HG02943 (cell line): ENCODE measurements at regions not wholly inside any gene's neighbourhood (a gene's known extent, or its start where the extent isn't known, plus 50 kb on each side); places are given as distances from the start of the nearest gene placed in this dataset.

Experiments used
- ATAC-seq: cut with Tn5 transposase; IDR thresholded peaks from one replicate; pipeline ENCODE4 v1.9.1; 2021; ENCODE audit warnings: mild to moderate bottlenecking, low read depth, moderate library complexity; ENCODE audit not compliant: unreplicated experiment

DNA sequence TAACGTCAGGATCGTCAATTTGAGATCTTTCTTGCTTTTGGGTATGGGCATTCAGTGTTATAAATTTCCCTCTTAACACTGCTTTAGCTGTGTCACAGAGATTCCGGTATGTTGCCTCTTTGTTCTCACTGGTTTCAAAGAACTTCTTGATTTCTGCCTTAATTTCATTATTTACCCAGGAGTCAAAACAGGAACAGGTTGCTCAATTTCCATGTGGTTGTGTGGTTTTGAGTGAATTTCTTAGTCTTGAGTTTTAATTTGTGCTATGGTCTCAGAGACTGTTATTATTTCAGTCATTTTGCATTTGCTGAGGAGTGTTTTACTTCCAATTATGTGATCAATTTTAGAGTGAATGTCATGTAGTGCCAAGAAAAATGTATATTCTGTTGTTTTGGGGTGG, 153.1 kb downstream of the PCDH17 start:
- no peak for ATAC-seq

DNA sequence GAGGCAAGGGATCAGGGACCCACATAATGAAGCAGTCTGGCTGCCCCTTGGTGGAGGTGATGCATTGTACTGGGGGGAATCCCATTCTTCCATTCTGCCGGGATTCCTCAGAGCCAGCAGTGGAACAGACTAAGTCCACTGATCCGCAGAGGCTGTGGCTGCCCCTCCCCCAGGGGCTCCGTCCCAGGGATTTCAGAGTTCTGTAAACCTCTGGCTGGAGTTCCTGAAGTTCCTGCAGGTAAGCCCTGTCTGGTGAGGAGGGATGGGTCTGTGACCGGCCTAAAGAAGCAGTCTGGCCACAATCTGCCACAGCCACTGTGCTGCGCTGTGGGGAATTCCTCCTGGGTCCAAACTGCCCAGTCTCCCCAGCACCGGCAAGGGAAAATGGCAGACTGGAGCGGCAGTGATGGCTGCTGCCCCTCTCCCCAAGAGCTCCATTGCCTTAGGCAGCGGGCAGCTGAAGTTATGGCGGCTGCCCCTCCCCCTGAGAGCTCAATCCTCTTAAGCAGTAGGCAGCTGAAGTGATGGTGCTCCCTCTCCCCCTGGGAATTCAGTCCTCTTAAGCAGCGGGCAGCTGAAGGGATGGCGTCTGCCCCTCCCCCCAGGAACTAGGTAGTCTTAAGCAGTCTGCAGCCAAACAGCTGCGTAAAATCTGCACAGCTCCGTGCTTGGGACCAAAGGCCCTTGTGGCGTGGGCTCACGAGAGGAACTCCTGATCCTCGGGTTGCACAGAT, 155.7 kb downstream of the PCDH17 start:
- no peak for ATAC-seq

DNA sequence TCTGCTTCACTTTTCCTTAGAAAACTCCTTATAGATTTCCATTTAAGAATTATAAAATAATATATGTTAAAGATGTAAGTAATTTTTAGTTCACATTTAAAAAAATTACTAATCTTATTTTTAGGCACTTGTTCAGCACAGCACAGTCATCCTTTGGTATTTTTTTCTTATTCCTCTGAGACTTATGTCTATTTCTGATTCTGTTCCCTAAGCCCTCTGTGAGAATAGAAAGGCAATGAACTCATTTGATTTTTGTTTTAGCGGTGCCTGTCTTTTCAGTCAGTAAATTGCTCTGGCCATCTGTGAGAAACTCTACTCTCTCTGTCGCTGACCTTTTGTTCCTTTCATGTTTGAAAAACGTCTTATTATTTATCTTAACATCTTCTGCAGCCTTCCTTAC, 168.1 kb downstream of the PCDH17 start:
- no peak for ATAC-seq

DNA sequence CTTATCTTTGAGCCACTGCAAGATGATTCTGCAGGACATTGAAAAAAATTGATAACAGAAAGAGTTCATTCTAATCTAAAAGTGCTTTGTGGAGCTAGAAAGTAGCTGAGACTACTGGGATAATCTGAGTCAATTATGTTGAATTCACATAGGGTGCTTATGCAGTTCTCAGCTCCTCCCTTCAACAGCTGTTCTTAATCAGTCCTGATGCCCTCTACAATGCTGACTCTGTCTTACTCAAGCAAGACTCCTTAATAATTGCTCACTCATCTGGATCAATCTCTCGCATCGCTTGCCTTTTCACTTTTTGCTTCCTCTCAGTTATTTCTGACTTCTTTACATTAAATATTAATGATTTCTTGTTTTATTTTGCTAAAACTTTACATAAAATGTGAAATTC, 182.1 kb downstream of the PCDH17 start:
- ATAC-seq: no peak

DNA sequence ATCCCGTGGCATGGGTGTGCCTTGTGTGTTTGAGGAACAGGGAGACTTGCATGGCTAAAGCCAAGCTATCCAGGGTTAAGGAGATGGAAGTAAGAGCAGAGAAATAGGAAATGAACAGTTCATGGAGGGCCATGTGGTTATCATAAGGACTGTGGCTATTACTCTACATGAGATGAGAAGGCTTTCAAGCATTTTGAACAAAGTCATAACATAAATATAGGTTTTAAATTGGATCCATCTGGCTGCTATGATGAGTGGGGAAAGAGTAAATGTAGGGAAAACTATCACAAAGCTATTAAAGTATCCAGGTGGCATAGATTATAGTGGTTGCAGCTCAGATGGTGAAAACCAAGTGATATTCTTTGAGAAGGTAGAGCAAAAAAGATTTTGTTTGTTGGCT, 184.1 kb downstream of the PCDH17 start:
- ATAC-seq: no peak

DNA sequence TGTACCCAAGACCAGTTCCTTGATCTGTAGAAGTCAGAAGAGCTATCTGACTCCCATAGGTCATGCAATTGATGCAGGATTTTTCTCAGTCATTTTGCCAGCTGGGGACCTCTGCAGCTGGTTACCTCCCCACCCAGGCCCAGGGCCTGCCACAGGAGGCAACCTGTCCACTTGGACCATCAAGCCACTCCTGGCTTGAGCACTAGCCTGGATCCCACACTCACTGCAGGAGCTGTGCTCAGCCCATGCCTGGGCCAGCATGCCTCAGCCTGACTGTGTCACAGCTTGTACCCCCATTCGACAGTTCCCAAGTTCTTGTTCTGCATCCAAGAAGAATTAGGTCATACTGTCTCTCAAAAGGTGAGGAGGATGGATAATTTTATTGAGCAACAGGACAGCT, 189.4 kb downstream of the PCDH17 start:
- ATAC-seq: no peak

DNA sequence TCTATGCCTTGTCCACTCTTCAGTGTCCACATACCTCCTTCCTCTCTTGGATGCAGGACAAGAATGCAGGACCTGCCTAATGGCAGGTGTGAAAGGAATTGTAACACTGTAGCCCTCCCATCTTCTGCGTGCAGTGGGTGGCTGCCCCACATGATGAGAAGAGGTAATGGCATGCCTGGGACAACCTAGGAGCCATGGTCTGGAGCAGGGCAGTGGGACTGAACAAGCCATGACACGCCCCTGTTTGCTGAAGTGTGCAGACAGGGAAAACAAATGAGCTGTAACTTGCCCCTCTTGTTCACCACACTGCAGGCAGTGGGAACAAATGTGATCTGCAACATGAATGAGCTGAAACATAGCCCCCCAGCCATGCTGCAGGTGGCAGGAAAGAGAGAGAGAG, 192.2 kb downstream of the PCDH17 start:
- ATAC-seq: no peak

DNA sequence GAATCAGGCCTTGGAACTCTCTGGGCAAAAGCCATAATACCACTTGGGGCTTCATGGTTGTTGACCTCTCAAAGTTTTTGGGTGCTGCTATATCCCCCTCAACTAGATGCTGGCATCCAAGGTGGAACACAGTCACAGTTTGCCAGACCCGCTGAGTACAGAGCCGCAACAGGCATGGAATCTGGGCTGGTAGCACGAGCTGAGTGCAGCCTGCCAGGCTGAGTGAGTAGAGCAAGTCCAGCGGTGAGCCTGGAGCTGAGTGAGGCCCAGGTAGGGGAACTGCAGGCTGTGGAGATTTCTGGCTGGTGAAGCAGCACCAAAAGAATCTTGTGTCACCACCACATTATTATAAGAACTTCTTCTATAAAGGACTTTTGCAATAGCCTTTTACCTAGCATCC, 192.6 kb downstream of the PCDH17 start:
- no peak for ATAC-seq

DNA sequence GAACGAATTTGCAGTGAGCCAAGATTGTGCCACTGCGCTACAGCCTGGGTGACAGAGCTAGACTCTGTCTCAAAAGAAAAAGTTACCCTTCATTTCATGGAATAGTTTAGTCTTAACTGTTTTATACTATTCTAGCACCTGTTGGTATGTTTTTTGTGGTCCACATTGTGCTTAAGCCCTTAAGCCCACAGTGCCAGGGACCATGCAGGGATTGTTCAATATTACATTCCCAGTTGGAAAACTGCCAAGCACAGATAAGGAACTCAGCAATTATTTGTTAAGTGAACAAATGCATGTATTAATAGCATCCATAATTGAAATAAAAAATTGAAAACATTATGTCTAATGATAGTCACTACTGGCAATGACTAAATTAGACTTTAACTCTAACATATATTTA, 193.5 kb downstream of the PCDH17 start:
- no peak for ATAC-seq

DNA sequence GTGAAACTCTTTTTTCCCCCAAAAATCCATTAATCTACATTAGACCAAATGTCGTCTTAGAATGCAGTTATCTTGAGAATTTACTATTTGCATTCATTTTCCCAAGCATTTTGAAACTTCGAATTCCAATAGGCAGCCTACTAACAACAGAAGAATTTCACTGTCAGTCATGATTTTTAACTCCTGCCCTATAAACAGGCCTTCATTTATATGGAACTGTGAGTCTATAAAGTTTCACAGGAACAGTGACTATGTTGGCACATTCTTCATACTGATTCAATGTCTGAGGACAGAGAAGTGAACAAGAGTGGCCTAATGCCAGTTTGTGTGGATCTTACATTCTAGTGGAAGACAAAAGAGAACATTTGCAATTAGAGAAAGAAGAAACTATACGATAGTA, 198.0 kb downstream of the PCDH17 start:
- ATAC-seq: no peak

DNA sequence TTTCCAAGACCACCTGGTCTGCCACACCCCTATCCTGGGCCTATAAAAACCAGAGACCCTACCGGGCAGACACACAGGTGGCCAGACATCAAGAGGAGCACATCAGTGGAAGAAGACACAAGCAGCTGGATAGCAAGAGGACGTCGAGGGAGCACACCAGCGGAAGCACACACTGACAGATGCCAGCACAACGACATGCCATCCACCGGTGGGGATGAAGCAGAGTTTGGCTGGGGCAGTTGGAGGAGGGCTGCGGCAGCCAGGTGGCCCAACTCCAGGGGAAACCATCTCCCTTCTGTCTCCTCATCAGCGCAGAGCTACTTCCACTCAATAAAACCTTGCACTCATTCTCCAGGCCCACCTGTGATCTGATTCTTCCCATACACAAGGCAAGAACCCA, 200.6 kb downstream of the PCDH17 start:
- no peak for ATAC-seq

DNA sequence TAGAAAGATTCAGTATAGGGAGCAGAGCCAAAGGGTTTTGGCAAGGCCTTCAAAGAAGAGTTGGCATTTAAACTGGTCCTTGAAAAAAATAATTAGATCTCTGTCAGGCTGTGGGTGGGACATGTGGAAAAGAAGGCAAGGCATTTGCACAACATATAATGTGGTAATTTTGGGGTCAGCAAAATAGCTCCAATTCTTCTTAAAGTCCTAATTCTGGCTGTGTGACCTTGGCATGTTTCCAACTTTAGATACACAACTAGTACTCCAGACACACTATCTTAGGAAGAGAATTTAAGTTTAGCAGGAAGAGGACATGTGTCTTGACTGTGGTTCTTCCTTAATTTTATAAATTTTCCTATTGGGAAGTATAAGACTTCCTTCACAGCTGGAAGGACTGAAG, 206.3 kb downstream of the PCDH17 start:
- no peak for ATAC-seq

DNA sequence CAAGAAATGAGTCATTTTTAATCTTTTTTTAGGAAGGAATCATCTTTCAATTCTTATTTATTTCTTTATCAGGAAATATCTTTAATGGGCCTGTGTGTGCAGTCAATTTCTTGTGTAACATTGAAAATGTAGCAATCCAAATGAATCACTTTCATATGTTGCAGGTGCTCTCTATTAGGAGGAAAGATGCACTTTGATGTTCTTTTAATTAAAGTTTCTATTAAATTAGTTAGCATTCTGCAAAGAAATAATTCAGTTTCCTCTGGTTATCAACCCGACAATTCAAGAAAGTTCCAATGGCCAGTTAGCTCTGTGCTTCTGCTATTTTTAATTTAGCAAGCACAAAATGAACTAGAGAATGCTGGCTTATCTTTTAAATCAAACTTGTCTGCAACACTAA, 212.0 kb downstream of the PCDH17 start:
- no peak for ATAC-seq

DNA sequence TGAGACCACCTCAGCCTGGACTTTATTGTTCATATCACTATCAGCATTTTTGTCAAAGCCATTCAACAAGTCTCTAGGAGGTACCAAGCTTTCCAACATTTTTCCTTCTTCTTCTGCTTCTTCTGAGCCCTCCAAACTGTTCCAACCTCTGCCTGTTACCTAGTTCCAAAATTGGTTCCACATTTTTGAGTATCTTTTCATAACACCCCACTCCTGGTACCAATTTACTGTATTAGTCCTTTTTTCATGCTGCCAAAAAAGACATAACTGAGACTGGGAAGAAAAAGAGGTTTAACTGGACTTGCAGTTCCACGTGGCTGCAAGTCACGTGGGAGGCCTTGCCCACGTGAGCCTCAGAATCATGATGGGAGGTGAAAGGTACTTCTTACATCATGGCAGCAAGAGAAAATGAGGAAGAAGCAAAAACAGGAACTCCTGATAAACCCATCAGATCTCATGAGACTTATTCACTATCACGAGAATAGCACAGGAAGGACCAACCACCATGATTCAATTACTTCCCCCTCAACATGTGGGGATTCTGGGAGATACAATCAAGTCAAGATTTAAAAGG, 215.1 kb downstream of the PCDH17 start:
- no peak for ATAC-seq

DNA sequence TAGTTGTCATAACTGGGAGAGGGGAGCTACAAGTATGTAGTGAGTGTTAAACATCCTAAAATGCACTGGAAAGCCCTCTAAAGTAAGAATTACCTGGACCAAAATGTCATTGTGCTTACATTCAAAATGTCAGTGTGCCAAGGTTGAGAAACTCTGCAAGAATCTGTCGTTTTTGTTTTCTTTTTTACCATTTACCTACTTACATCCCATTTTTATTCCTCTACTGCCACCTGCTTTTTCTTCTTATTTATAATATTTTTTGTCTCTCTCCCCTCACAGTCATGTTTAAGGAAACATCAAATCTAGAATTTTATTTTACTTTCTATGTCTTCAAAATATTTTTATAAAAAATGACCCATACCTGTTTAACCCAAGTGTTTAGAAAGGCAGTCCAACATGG, 226.4 kb downstream of the PCDH17 start:
- no peak for ATAC-seq

DNA sequence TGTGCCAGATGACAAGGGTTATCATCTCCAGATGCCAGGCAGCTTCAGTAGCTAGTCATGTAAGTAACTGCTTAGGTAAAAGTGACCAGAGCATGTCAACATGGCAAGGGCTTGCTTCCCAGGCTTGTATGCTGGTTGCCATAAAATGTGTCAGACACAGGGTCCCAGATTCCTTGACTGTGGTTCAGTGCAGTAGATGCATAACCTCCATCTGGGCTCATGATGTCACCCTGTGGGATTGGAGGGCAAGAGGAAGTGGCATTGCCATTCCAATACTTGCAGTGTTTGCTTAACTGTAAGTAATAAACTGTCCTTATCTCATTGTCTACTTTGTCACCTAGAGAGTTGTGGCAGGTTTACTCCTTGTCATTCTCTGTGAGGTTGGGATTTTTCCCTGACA, 226.8 kb downstream of the PCDH17 start:
- no peak for ATAC-seq

DNA sequence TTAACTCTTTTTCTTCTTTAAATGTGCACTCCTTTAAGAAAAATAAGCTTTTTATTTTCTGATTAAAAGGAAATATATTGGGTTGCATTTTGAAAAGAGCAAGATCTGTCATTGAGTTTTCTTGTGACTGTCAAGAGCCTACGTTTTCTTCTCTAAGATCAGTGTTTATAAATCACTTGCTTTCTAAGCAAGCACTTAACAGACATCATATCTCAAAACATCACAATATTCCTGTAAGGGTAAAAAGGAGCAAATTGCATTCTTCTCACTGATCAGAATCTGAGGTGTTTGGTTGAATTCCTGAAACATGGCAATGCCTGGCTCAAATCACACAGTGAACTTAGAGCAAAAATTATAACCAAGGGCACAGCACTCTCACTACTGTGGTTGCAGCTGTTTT, 231.3 kb downstream of the PCDH17 start:
- ATAC-seq: no peak

DNA sequence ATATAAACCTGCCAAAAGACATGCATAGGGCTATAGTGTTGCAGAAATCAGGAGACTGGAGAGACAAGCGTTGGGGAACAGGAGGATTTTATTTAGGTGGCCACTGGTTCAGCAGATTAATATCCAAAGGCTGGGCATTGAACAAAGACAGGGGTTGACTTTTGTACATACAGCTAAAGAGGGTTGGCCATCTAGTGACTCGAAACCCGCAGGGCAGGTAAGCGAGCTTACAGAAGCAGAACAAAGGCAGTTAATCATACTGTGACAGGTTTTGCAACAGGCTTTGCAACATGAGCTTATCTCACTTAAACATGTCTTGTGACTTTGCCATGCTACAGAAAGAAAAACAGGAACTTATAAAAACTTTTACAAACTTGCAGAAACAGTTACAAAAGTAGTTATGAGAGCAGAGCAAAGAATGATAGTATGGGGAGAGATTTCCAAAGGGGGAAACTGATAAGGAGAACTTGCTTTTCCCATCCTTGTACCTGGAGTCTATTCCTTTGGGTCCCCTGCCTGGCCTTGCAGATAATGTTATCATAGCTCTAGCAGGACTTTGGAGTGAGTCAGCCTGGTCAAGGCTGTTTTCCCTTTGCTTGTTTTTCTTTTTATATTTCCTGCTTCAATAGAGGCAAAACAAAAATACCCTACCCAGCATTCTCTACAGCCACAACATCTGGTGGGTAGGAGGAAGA, 234.2 kb downstream of the PCDH17 start:
- no peak for ATAC-seq

DNA sequence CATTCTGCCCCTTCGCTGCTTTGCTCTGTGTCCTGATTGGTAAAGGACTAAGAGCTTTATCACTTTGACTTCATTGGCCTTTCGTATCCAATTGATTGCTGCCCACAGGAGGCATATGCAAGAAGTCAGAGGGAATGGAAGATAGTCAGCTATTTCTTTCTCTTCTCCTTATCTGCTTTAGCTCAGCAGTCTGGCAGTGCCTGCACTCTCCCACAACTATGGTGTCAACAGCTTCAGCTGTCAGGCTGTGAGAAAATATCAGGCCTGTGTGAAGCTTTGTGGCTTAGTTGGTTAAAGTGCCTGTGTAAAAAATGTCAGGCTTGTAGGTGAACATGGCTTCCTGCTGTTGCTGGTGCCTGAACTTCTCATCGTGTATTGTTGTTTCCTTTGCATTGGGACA, 243.0 kb downstream of the PCDH17 start:
- ATAC-seq: no peak

DNA sequence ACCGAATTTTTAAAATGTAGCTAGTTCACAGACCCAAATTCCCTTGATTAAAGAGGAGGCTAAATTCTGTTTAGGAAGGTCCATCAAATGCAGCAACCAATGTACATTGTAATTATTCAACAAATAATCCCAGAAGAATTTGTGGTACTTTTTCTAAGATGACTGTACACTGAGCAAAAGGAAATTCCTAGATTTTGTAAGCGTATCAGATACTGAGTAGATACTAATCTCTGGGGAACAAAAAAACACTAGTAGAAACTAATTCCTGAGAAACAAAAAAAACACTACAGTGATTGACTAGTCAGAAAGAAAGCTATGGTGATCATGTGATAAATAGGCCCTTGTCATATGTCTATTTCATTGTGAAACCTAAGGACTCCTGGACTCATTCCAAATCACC, 246.1 kb downstream of the PCDH17 start:
- ATAC-seq: no peak

DNA sequence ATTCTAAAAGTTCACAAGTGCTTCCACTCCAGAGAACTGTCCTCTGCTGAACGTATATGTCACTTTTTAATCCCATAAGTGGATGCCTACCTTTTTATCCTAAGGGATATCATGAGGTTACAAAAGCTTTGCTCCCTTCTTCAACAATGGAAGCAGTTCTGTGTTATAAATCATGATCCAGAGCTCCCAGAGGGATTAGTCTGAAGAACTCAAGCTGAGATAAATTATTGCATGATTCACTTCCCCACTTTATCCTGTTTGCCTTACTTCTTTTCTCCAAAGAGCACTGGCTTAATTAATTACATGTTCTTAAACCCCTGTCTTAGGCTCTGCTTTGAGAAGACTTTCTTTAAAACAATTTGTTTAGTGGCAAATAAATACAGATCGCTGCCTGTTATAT, 246.7 kb downstream of the PCDH17 start:
- no peak for ATAC-seq

DNA sequence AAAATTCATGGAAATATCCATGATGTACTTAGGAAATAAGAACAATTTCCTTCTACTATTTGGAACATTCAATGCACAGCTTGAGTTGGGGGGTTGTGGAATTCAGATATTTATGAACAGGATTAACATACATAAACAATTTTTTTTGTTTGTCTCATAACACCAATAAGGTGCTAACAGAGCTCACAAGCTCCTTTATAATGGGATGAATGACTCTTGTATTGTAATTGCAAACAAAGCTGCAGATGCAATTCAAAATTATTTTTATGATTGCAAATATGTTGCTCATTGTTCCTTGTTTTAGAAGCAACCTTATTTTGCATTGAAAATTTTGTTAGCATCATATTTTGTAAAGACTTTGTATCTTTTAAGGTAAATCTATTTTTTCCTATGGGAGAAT, 265.7 kb downstream of the PCDH17 start:
- ATAC-seq: no peak
